ENCODE measurements at regions not wholly inside any gene's neighbourhood (a gene's known extent, or its start where the extent isn't known, plus 50 kb on each side); places are given as distances from the start of the nearest gene placed in this dataset.

DNA sequence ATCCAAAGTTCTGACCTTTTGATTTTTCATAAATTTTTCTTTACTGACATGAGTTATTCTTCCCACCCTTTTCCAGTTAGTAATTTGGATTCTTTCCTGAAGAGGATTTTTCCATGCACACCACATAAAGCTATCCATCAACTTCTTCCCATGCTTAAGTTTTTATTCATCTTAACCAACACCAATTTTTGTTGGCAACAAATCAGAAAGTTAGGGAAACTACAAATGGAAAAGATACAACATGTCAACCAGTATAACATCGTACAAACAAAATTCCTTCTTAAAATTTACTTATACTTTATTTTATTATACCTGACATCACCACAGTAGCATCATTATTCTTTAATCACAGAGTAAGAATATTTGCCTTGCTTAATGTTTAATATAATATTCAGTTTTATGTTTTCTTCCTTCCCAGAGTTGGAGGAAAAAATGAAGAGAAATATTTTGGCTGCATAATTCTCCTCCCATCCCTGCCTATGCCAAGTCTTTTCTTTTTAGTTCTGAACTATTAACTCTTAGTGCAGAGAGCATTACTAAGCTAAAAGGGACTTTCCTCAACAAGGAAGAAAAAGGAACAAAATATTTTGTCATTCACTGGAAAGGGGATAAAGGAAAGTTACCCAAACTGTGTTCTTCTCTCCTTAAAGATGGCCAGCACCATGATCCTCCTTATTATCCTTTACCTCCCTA lies 67.5 kb upstream of the MEOX2 start:
- TF ChIP-seq, protein P1, sequence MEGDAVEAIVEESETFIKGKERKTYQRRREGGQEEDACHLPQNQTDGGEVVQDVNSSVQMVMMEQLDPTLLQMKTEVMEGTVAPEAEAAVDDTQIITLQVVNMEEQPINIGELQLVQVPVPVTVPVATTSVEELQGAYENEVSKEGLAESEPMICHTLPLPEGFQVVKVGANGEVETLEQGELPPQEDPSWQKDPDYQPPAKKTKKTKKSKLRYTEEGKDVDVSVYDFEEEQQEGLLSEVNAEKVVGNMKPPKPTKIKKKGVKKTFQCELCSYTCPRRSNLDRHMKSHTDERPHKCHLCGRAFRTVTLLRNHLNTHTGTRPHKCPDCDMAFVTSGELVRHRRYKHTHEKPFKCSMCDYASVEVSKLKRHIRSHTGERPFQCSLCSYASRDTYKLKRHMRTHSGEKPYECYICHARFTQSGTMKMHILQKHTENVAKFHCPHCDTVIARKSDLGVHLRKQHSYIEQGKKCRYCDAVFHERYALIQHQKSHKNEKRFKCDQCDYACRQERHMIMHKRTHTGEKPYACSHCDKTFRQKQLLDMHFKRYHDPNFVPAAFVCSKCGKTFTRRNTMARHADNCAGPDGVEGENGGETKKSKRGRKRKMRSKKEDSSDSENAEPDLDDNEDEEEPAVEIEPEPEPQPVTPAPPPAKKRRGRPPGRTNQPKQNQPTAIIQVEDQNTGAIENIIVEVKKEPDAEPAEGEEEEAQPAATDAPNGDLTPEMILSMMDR (IDR thresholded peaks at IDR 0.05; ENCODE audit: low read depth, low read length, missing input control), result no peak
- no peak for TF ChIP-seq JUND (IDR thresholded peaks at IDR 0.05)
- TF ChIP-seq, protein P2, sequence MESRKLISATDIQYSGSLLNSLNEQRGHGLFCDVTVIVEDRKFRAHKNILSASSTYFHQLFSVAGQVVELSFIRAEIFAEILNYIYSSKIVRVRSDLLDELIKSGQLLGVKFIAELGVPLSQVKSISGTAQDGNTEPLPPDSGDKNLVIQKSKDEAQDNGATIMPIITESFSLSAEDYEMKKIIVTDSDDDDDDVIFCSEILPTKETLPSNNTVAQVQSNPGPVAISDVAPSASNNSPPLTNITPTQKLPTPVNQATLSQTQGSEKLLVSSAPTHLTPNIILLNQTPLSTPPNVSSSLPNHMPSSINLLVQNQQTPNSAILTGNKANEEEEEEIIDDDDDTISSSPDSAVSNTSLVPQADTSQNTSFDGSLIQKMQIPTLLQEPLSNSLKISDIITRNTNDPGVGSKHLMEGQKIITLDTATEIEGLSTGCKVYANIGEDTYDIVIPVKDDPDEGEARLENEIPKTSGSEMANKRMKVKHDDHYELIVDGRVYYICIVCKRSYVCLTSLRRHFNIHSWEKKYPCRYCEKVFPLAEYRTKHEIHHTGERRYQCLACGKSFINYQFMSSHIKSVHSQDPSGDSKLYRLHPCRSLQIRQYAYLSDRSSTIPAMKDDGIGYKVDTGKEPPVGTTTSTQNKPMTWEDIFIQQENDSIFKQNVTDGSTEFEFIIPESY (IDR thresholded peaks at IDR 0.05), result no peak
- no peak for TF ChIP-seq FOXA1 (IDR thresholded peaks at IDR 0.05)

Data from liver (tissue), 3 donors.